Sigmoid colon (tissue), 4 donors: ENCODE measurements at regions not wholly inside any gene's neighbourhood (a gene's known extent, or its start where the extent isn't known, plus 50 kb on each side); places are given as distances from the start of the nearest gene placed in this dataset.

Experiments used
- EP300 ChIP-seq, 4 donors: sonication (generic); formaldehyde crosslinking; IDR thresholded peaks; one replicate each; pipeline ENCODE4 v1.6.1; 2017; ENCODE audit warnings: antibody characterized with exemption in 4 of 4
- POLR2A ChIP-seq, 2 donors: fragments of 450-650 bp; IDR thresholded peaks; one replicate each; pipeline ENCODE4 v1.6.1; 2016; ENCODE audit warnings: antibody characterized with exemption in 2 of 2, mild to moderate bottlenecking in 2 of 2, moderate library complexity in 2 of 2
- TF ChIP-seq, protein P1 (sequence below), 4 experiments: fragments of 450-650 bp in 3 of 4; fragments of 200-600 bp in 1 of 4; IDR thresholded peaks; one replicate each; pipeline ENCODE4 v1.5.1; 2016 to 2019; ENCODE audit warnings: antibody characterized with exemption in 4 of 4, mild to moderate bottlenecking in 3 of 4, moderate library complexity in 2 of 4

DNA sequence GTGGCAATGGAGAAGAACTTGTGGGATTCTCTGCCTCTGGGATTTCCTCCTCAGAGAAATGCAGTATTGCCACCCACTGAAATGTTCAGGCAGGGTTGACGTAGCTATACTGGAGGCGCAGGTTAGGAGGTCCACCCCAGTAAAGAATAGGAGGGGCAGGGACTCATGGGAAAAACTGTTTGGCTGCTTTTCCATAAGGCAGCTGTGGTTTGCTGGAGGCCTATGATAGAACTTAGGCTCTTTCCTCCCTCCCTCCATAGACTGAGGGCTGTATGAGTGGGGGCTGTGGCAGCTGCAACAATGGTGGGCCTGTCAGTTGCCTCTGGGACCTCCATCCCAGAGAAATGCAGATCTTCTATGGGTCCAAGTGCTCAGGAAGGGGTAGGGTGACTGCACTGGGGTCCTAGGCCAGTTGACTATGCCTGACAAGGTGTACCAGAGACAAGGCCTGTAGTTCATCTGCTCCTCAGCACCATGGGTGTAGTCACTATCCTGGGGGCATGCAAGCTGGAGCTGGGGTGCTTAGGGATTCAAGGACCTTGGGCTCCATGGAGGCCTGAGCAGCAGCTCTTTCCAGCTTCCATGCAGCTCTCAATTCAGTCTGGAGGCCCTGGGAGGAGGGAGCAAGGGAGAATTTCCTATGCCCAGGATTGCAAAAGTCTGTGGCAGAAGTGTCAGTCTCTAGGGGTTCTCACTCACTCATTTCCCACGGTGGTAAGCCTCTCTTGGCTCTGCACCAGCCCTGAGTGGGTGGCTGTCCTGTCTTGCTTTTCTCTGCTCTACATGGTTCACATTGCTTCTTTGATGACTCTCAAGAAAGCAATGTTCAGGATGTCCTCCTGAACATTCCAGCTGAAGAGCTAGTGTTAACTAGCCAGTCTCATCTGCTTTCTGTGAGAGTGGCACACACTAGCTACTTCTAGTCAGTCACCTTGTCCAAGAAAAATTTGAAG is 353.0 kb downstream of the IDS start:
- TF ChIP-seq POLR2A (IDR thresholded peaks at IDR 0.05) (no peak), EP300 (IDR thresholded peaks at IDR 0.05) (no peak)
- TF ChIP-seq, protein P1, sequence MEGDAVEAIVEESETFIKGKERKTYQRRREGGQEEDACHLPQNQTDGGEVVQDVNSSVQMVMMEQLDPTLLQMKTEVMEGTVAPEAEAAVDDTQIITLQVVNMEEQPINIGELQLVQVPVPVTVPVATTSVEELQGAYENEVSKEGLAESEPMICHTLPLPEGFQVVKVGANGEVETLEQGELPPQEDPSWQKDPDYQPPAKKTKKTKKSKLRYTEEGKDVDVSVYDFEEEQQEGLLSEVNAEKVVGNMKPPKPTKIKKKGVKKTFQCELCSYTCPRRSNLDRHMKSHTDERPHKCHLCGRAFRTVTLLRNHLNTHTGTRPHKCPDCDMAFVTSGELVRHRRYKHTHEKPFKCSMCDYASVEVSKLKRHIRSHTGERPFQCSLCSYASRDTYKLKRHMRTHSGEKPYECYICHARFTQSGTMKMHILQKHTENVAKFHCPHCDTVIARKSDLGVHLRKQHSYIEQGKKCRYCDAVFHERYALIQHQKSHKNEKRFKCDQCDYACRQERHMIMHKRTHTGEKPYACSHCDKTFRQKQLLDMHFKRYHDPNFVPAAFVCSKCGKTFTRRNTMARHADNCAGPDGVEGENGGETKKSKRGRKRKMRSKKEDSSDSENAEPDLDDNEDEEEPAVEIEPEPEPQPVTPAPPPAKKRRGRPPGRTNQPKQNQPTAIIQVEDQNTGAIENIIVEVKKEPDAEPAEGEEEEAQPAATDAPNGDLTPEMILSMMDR (IDR thresholded peaks at IDR 0.05): no peak
